ENCODE measurements at regions not wholly inside any gene's neighbourhood (a gene's known extent, or its start where the extent isn't known, plus 50 kb on each side); places are given as distances from the start of the nearest gene placed in this dataset.

- ChIA-PET CTCF (no interaction called here), POLR2A (no interaction called here), RAD21 (ENCODE audit: low non-redundant PET in 1 of 2, low total read pairs in 2 of 2, uncharacterized antibody in 2 of 2, unreplicated experiment in 2 of 2) (no interaction called here)
- H4K20me1 ChIP-seq (ENCODE audit: insufficient read depth), result no peaks in the 10 kb centered on the region
- no peak overlapping the region for H3K27ac ChIP-seq (ENCODE audit: low read depth, low read length)
- H3K36me3 ChIP-seq (ENCODE audit: control insufficient read depth in 1 of 2, insufficient read depth in 2 of 2, low read length in 2 of 2), result no peaks in the 10 kb centered on the region
- no peaks in the 10 kb centered on the region for H3K27me3 ChIP-seq (ENCODE audit: insufficient read depth, low read length)
- H3K79me2 ChIP-seq (ENCODE audit: insufficient read depth, low read length), result no peaks in the 10 kb centered on the region
- no TSS peak for BruUV-seq (replicated peaks)
- TF ChIP-seq POLR2AphosphoS5 (IDR thresholded peaks at IDR 0.05; ENCODE audit: low read depth, low read length) (no peak), CEBPB (IDR thresholded peaks at IDR 0.05; ENCODE audit: low read depth) (no peak), YY1 (IDR thresholded peaks at IDR 0.05; ENCODE audit: extremely low read depth, insufficient replicate concordance, low read depth, low read length) (no peak), SP1 (IDR thresholded peaks at IDR 0.05; ENCODE audit: low read depth) (no peak)
- H3K4me2 ChIP-seq (ENCODE audit: low read length), result no peak overlapping the region
- peaks cover 0 to 5% of the 10 kb centered on the region in 2 experiments; a peak in 1 of 4 replicates for H3K4me1 ChIP-seq (ENCODE audit: control insufficient read depth in 1 of 2, insufficient read depth in 2 of 2, low read length in 2 of 2)
- H2AFZ ChIP-seq (ENCODE audit: low read depth, low read length, poor library complexity, severe bottlenecking), result no peak overlapping the region
- H3K9me3 ChIP-seq (ENCODE audit: control insufficient read depth in 1 of 2, insufficient read depth in 1 of 2, low read depth in 1 of 2, low read length in 2 of 2), result no peaks in the 10 kb centered on the region
- no peak for DNase-seq (ENCODE audit: low read depth, low spot score)
- intact Hi-C loops (cut with micrococcal nuclease), result no loop called here
- no peaks in the 10 kb centered on the region for H3K9me2 ChIP-seq (ENCODE audit: insufficient read depth)
- no peak overlapping the region for H3K9ac ChIP-seq (ENCODE audit: low read length)
- ATAC-seq, result no peak
- no peak overlapping the region for H3K4me3 ChIP-seq (replicated peaks in 1 of 2; ENCODE audit: low read depth in 1 of 2, low read length in 2 of 2)
These were observed 371.4 kb upstream of the ID4 start for GRCh38 chr6:19465760-19466159.

DNA sequence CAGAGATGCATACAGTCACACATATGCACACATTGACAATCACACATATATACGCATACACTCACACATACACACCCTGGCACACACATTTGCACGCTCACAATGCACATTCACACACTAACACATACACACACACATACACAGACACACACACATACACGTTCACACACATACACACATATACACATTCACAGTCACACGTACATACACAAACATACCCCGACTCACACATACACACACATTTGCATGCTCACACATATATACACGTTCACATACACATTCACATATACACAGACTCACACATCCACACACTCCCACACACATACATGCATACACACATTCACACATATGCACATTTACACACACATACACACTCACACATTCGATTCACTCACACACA lies 366.8 kb upstream of the ID4 start:
- ATAC-seq (no peak), DNase-seq (ENCODE audit: low read depth, low spot score) (no peak)
- no peaks in the 10 kb centered on the region for H4K20me1 ChIP-seq (ENCODE audit: insufficient read depth)
- no peak overlapping the region for H2AFZ ChIP-seq (ENCODE audit: low read depth, low read length, poor library complexity, severe bottlenecking)
- no peak overlapping the region for H3K4me3 ChIP-seq (replicated peaks in 1 of 2; ENCODE audit: low read depth in 1 of 2, low read length in 2 of 2)
- TF ChIP-seq CBX3 (IDR thresholded peaks at IDR 0.05; ENCODE audit: low read depth) (no peak), ZFX (IDR thresholded peaks at IDR 0.05) (no peak), POLR2AphosphoS5 (IDR thresholded peaks at IDR 0.05; ENCODE audit: low read depth, low read length) (no peak), YY1 (IDR thresholded peaks at IDR 0.05; ENCODE audit: extremely low read depth, insufficient replicate concordance, low read depth, low read length) (no peak)
- TF ChIP-seq, protein P1, sequence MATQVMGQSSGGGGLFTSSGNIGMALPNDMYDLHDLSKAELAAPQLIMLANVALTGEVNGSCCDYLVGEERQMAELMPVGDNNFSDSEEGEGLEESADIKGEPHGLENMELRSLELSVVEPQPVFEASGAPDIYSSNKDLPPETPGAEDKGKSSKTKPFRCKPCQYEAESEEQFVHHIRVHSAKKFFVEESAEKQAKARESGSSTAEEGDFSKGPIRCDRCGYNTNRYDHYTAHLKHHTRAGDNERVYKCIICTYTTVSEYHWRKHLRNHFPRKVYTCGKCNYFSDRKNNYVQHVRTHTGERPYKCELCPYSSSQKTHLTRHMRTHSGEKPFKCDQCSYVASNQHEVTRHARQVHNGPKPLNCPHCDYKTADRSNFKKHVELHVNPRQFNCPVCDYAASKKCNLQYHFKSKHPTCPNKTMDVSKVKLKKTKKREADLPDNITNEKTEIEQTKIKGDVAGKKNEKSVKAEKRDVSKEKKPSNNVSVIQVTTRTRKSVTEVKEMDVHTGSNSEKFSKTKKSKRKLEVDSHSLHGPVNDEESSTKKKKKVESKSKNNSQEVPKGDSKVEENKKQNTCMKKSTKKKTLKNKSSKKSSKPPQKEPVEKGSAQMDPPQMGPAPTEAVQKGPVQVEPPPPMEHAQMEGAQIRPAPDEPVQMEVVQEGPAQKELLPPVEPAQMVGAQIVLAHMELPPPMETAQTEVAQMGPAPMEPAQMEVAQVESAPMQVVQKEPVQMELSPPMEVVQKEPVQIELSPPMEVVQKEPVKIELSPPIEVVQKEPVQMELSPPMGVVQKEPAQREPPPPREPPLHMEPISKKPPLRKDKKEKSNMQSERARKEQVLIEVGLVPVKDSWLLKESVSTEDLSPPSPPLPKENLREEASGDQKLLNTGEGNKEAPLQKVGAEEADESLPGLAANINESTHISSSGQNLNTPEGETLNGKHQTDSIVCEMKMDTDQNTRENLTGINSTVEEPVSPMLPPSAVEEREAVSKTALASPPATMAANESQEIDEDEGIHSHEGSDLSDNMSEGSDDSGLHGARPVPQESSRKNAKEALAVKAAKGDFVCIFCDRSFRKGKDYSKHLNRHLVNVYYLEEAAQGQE (IDR thresholded peaks at IDR 0.05; ENCODE audit: low read depth), result no peak
- peaks cover 9 to 10% of the 10 kb centered on the region in 2 experiments; a peak in 3 of 4 replicates for H3K4me1 ChIP-seq (ENCODE audit: control insufficient read depth in 1 of 2, insufficient read depth in 2 of 2, low read length in 2 of 2)
- ChIA-PET CTCF (no interaction called here), RAD21 (ENCODE audit: low non-redundant PET in 1 of 2, low total read pairs in 2 of 2, uncharacterized antibody in 2 of 2, unreplicated experiment in 2 of 2) (no interaction called here), POLR2A (no interaction called here)
- intact Hi-C loops (cut with micrococcal nuclease), result loop anchor here (5.0 to 10.0 kb wide), 2 partner anchors 382 to 584 kb away; no protein-coding TSS in a partner anchor
- H3K9me2 ChIP-seq (ENCODE audit: insufficient read depth), result no peaks in the 10 kb centered on the region
- H3K27ac ChIP-seq (ENCODE audit: low read depth, low read length), result no peak overlapping the region
- H3K79me2 ChIP-seq (ENCODE audit: insufficient read depth, low read length), result no peaks in the 10 kb centered on the region
- BruUV-seq (replicated peaks), result no TSS peak
- no peak overlapping the region for H3K9ac ChIP-seq (ENCODE audit: low read length)
- no peak overlapping the region for H3K4me2 ChIP-seq (ENCODE audit: low read length)
- H3K9me3 ChIP-seq (ENCODE audit: control insufficient read depth in 1 of 2, insufficient read depth in 1 of 2, low read depth in 1 of 2, low read length in 2 of 2), result no peaks in the 10 kb centered on the region
- H3K36me3 ChIP-seq (ENCODE audit: control insufficient read depth in 1 of 2, insufficient read depth in 2 of 2, low read length in 2 of 2), result no peaks in the 10 kb centered on the region
- no peaks in the 10 kb centered on the region for H3K27me3 ChIP-seq (ENCODE audit: insufficient read depth, low read length)
